DLD1 (cell line): ENCODE measurements at regions not wholly inside any gene's neighbourhood (a gene's known extent, or its start where the extent isn't known, plus 50 kb on each side); places are given as distances from the start of the nearest gene placed in this dataset.

Source experiments
- in situ Hi-C: cut with HindIII; loops from 2 replicates; pipeline ENCODE4 v1.10.0; 2017; ENCODE audit warnings: low sequenced_read_pairs

DNA sequence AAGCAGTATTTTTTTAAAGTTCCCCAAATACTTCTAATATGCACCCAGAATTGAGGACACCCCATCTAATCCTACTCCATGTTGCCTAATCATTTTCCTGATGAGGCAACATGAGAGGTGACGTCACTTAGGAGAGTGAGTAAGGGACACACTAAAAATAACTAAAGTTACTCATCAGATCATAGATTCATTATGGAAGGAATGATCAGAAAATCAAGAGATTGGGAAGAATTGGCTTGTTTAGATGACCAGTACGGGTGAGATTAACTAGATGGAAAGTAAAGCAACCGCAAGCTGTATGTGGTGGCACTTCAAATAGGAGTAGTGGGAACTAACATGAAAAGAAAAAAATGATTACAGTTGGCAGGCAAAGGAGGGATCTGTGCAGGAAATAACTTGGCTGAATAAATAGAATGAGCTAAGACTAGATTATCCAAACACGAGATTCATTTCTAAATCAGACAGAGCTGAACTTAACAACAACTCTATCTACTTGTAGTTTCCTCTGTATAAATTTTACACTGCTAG is 61.4 kb upstream of the CXADR start:
- in situ Hi-C loops, result no loop called here

DNA sequence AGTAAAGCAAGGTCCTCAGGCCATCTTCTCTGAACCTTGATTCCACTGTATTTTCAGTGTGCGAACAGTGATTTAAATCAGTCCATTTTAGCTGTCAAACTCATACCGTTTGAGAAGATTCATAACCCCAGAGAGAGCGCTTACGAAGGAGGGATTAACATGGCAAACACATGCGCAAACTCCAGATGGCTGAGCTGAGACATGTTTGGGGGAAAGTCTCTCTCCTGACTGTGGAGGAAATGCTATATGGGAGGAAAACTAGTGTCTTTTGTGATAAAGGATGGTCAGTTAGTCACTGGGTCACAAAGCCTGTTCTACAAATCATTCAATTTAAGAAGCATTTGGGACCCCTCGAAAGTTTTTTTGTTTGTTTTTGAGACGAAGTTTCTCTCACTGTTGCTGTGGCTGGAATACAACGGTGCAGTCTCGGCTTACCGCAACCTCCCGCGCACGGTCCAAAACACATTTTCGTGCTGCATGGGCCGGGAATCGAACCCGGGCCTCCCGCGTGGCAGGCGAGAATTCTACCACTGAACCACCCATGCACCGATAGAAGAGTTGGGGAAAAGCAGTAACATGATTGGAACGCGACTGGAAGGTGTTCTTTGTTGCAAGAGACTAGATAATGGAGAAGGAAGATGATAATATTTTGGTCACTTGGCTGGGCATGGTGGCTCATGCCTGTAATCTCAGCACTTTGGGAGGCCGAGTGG is 58.4 kb upstream of the CXADR start:
- in situ Hi-C loops, result no loop called here

DNA sequence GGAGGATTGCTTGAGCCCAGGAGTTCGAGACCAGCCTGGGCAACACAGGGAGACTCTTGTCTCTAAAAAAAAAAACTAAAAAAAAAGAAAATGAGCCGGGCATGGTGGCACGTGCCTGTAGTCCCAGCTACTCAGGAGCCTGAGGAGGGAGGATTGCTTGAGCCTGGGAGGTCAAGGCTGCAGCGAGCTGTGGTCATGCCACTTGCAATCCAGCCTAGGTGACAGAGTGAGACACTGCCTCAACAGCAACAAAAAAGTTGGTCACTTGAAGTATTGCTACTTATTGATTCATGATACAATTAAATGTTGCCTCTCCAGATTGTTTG is 57.9 kb upstream of the CXADR start:
- in situ Hi-C loops, result no loop called here

DNA sequence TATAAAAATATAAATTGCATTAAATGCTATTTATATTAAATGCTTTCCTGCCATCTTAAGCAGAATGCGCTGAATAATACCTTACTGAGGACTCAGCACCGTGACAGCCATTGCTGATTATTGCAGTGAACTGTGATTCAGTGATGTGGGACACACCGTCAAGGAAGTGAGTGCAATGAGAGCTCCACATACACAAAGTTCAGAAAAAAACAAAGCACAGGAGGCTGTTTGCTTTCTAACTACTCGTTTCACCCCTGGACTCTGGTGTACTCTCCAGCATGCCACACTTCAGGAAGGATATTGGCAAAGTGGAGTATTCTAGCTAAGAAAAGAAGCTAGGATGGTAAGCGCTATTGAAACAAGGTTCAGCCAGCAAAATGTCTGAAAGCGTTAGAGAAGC is 57.4 kb upstream of the CXADR start:
- in situ Hi-C loops, result no loop called here

DNA sequence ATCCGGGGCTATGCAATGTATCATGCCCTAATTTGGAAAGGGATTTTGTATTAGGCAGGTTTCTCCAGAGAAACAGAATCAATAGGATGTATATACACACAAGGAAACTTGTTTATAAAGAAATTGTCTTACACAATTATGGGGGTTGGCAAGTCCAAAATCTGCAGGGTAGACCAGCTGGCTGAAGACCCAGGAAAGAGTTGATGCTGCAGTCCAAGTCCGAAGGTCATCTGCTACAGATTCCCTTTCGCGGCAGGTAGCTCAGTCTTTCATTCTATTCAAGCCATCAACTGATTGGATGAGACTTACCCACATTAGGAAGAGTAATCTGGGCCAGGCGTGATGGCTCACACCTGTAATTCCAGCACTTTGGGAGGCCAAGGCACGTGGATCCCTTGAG is 54.6 kb upstream of the CXADR start:
- in situ Hi-C loops, result no loop called here

DNA sequence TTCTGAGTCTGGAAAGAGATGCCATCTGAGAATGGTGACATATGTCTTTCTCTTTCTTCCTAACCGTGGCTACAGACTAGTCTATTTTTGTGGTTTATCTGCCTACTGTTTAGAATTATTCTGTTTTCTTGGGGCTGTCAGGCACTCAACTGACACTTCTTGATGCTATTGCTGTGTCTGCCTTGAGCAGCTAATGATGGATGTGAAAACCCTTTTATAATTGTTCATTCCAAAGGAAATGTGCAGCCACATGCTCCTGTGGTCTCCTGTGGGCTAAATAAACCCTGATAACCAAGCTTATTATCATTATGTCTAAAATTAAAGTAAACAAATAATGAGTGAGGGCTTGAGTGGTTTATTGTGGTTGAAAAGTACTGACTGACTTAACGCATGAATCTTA is 52.7 kb upstream of the CXADR start:
- in situ Hi-C loops, result no loop called here

DNA sequence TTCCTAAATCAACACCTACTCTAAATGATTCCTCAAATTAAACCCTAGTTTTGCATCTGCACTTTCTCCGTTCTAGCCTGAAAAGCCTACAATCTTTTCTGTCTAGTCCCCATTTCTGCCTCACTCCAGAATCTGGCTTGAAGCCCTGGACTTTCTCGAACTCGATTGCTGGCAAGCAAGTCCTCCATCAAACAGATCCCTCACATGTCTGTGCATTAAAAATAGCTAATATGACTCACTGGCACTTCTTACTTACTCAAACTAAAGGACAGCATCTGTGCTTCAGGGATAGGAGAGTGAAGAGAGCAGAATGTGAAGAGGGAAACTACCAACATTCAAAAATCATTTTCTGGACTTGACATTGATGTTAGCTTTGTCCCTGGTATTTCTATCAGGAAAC is 51.8 kb upstream of the CXADR start:
- in situ Hi-C loops, result no loop called here

DNA sequence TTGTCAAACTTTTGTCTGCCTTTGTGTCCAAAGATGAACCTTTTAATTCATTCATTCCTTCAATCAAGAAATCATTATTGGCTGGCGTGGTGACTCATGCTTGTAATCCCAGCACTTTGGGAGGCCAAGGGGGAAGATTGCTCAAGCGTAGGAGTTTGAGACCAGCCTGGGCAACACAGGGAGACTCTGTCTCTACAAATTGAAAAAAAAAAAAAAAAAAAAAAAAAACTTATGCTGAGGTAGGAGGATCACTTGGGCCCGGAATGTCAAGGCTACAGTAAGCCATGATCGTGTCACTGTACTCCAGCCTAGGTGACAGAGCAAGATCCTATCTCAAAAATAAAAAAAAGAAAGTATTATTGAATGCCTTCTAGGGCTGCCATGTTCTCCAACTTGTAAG is 51.3 kb upstream of the CXADR start:
- in situ Hi-C loops, result no loop called here

DNA sequence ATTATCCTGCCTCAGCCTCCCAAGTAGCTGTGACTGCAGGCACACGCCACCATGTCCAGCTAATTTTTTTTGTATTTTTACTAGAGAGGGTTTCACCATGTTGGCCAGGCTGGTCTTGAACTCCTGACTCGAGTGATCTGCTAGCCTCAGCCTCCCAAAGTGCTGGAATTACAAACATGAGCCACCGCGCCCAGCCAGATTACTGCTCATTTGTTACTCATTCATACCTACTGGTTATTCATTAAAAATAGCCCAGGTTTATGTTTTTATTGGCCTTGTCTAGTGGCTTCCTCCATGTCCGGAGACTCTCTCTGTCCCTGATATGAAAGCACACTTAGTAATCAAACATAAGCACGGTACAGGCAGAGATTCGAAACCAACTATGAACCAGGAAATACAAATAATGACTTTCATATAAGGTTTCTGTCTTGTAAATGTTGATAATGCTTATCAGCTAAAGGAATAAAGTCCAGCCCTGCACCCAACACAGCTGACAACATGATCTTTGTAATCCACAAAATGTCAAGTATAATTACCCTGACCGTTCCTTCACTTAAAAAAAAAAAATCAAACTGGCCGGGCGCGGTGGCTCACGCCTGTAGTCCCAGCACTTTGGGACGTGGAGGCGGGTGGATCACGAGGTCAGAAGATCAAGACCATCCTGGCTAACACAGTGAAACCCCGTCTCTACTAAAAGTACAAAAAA is 50.4 kb upstream of the CXADR start:
- in situ Hi-C loops, result no loop called here
